Breast epithelium (tissue), 4 donors: ENCODE measurements at regions not wholly inside any gene's neighbourhood (a gene's known extent, or its start where the extent isn't known, plus 50 kb on each side); places are given as distances from the start of the nearest gene placed in this dataset.

Experiments
- DNase-seq, 2 donors: peaks; one replicate each; pipeline ENCODE4 v3.0.0-alpha.2; 2019; ENCODE audit warnings: low spot score in 2 of 2
- H3K27ac ChIP-seq, 2 donors: fragments of 200-600 bp; sonication (generic) in 1 of 2; one replicate each; pipeline ENCODE4 v1.5.1; 2016 to 2019; ENCODE audit warnings: mild to moderate bottlenecking in 1 of 2
- H3K27me3 ChIP-seq, 2 donors: fragments of 200-600 bp; sonication (generic) in 1 of 2; one replicate each; pipeline versions ENCODE4 v1.5.1 to v1.6.0; 2017 to 2019; ENCODE audit warnings: control low read depth in 1 of 2, mild to moderate bottlenecking in 1 of 2
- H3K36me3 ChIP-seq: fragments of 200-600 bp; one replicate; pipeline ENCODE4 v1.5.1; 2019
- H3K4me1 ChIP-seq, 2 donors: fragments of 200-600 bp; sonication (generic); one replicate each; pipeline ENCODE4 v1.5.1; 2016 to 2019; ENCODE audit warnings: control low read depth in 1 of 2
- H3K4me3 ChIP-seq, 3 donors: fragments of 200-600 bp; sonication (generic); 1 replicate in 2 of 3; 2 replicates in 1 of 3; pipeline ENCODE4 v1.5.1; 2016 to 2019; ENCODE audit warnings: mild to moderate bottlenecking in 3 of 3, moderate library complexity in 2 of 3
- H3K9me3 ChIP-seq, 2 donors: fragments of 200-600 bp; sonication (generic) in 1 of 2; one replicate each; pipeline ENCODE4 v1.5.1; 2016 to 2019; ENCODE audit warnings: control low read depth in 1 of 2
- CTCF ChIP-seq, 3 donors: fragments of 450-650 bp; IDR thresholded peaks; one replicate each; pipeline ENCODE4 v1.5.1; 2016 to 2017; ENCODE audit warnings: antibody characterized with exemption in 3 of 3, mild to moderate bottlenecking in 3 of 3, moderate library complexity in 3 of 3
- POLR2A ChIP-seq: fragments of 450-650 bp; IDR thresholded peaks from one replicate; pipeline ENCODE4 v1.6.1; 2016; ENCODE audit warnings: antibody characterized with exemption, mild to moderate bottlenecking, moderate library complexity
- POLR2AphosphoS5 ChIP-seq, 3 donors: sonication (generic); formaldehyde crosslinking; IDR thresholded peaks; one replicate each; pipeline ENCODE4 v1.6.1; 2017; ENCODE audit warnings: antibody characterized with exemption in 3 of 3
- intact Hi-C: fragments of 100-400 bp; cut with DNase I; formaldehyde crosslinking; loops from one replicate; pipeline ENCODE4 v1.15.1; 2023; ENCODE audit warnings: low total_unique reads

- H3K4me3 ChIP-seq, result no peak overlapping the region
- H3K4me1 ChIP-seq, result no peaks in the 10 kb centered on the region
- TF ChIP-seq POLR2A (no peak), POLR2AphosphoS5 (IDR thresholded peaks at IDR 0.05) (no peak), CTCF (IDR thresholded peaks at IDR 0.05) (no peak)
- no peak for DNase-seq
- peaks cover 10 to 18% of the 10 kb centered on the region in 2 donors for H3K9me3 ChIP-seq
- H3K27me3 ChIP-seq, result no peaks in the 10 kb centered on the region
- intact Hi-C loops, result no loop called here
- H3K27ac ChIP-seq, result no peak overlapping the region
- no peaks in the 10 kb centered on the region for H3K36me3 ChIP-seq
Measured at GRCh38 chr18:51712821-51713220, 515.3 kb upstream of the MEX3C start.

- no peak for DNase-seq
- no peak overlapping the region for H3K4me3 ChIP-seq
- no peak overlapping the region for H3K27ac ChIP-seq
- H3K9me3 ChIP-seq, result peaks cover 7 to 14% of the 10 kb centered on the region in 2 donors
- intact Hi-C loops, result no loop called here
- no peaks in the 10 kb centered on the region for H3K4me1 ChIP-seq
- H3K27me3 ChIP-seq, result no peaks in the 10 kb centered on the region
- TF ChIP-seq POLR2AphosphoS5 (IDR thresholded peaks at IDR 0.05), result no peak
- TF ChIP-seq POLR2A, result no peak
- TF ChIP-seq CTCF (IDR thresholded peaks at IDR 0.05), result no peak
- no peaks in the 10 kb centered on the region for H3K36me3 ChIP-seq
Measured at GRCh38 chr18:51716277-51716676, 518.8 kb upstream of the MEX3C start.

DNA sequence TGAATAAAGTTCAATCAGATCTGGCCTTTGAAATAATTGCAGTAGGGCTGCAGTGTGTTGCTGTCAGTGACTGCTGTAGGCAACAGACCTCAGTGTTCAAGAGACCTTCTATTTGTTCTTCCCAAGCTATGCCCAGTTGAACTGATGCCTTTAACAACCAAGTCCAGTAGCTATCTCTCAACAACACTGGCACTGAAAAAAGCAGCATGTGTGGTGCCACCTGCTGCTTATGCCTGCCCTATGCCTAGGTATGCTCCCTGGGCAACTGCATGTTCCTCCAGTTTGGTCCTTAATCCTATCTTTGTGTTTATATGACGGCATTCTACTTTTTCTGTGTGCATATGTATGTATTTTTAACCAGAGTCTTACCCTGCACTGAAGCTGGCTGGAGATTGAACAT, 523.9 kb upstream of the MEX3C start:
- Histone ChIP-seq H3K4me1 (no peaks in the 10 kb centered on the region), H3K4me3 (no peak overlapping the region), H3K36me3 (no peaks in the 10 kb centered on the region), H3K27ac (no peak overlapping the region), H3K9me3 (no peaks in the 10 kb centered on the region), H3K27me3 (no peaks in the 10 kb centered on the region)
- TF ChIP-seq POLR2AphosphoS5 (IDR thresholded peaks at IDR 0.05), result no peak
- no peak for TF ChIP-seq POLR2A
- TF ChIP-seq CTCF (IDR thresholded peaks at IDR 0.05), result no peak
- intact Hi-C loops, result no loop called here
- no peak for DNase-seq

DNA sequence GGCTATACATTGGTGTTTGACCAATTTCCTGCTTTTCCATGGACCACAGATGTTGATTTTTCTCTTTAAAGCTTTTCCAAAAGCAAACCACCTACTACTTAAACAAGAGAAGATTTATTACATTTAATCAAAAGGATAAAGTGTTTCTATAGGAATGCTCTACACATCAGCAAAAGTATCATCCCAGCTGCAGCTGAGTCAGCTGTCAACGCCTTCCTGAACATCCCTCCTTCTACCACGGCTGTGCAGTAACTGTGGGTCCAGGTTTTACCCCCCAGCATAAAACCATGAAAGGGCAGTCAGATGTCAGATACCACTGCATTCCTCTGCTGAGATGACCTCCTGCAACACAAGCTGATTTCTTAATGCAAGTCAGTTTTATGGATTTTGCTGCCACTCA, 524.5 kb upstream of the MEX3C start:
- no peaks in the 10 kb centered on the region for H3K4me1 ChIP-seq
- DNase-seq, result no peak
- no peaks in the 10 kb centered on the region for H3K27me3 ChIP-seq
- TF ChIP-seq POLR2AphosphoS5 (IDR thresholded peaks at IDR 0.05) (no peak), CTCF (IDR thresholded peaks at IDR 0.05) (no peak), POLR2A (no peak)
- intact Hi-C loops, result no loop called here
- H3K27ac ChIP-seq, result no peak overlapping the region
- no peak overlapping the region for H3K4me3 ChIP-seq
- no peaks in the 10 kb centered on the region for H3K9me3 ChIP-seq
- no peaks in the 10 kb centered on the region for H3K36me3 ChIP-seq

- intact Hi-C loops, result no loop called here
- H3K4me3 ChIP-seq, result no peak overlapping the region
- H3K9me3 ChIP-seq, result peaks cover 0 to 7% of the 10 kb centered on the region in 2 donors
Measured at GRCh38 chr18:51724790-51725721, 527.6 kb upstream of the MEX3C start.

More at GRCh38 chr18:51724790-51725721, 527.6 kb upstream of the MEX3C start:
- no peak for DNase-seq
- Histone ChIP-seq H3K27ac (no peak overlapping the region), H3K27me3 (no peaks in the 10 kb centered on the region), H3K36me3 (no peaks in the 10 kb centered on the region), H3K4me1 (no peaks in the 10 kb centered on the region)
- TF ChIP-seq POLR2A (no peak), CTCF (IDR thresholded peaks at IDR 0.05) (no peak), POLR2AphosphoS5 (IDR thresholded peaks at IDR 0.05) (no peak)
